Neural progenitor cell (in vitro differentiated cells): ENCODE measurements at regions not wholly inside any gene's neighbourhood (a gene's known extent, or its start where the extent isn't known, plus 50 kb on each side); places are given as distances from the start of the nearest gene placed in this dataset.

ENCODE experiments used
- DNase-seq: peaks from one replicate; pipeline ENCODE4 v3.0.0-alpha.2; 2016; ENCODE audit warnings: low spot score
- H2AFZ ChIP-seq: fragments of 200-600 bp; sonication (generic); replicated peaks from 2 replicates; pipeline ENCODE4 v1.6.1; 2016; ENCODE audit warnings: antibody characterized with exemption
- H3F3A ChIP-seq: fragments of 200-600 bp; sonication (generic); 2 replicates; pipeline ENCODE4 v1.6.1; 2016; ENCODE audit warnings: antibody characterized with exemption, low read depth
- H3K27ac ChIP-seq: fragments of 200-600 bp; sonication (generic); 2 replicates; pipeline ENCODE4 v1.5.1; 2016; ENCODE audit warnings: mild to moderate bottlenecking
- H3K27me3 ChIP-seq: fragments of 200-600 bp; sonication (generic); 2 replicates; pipeline ENCODE4 v1.6.1; 2016; ENCODE audit warnings: mild to moderate bottlenecking, moderate library complexity
- H3K36me3 ChIP-seq: fragments of 200-600 bp; sonication (generic); 2 replicates; pipeline ENCODE4 v1.5.1; 2016
- H3K4me1 ChIP-seq: fragments of 200-600 bp; sonication (generic); 2 replicates; pipeline ENCODE4 v1.6.1; 2016; ENCODE audit warnings: mixed run types
- H3K4me2 ChIP-seq: fragments of 200-600 bp; sonication (generic); 2 replicates; pipeline ENCODE4 v1.6.1; 2016
- H3K4me3 ChIP-seq: fragments of 200-600 bp; sonication (generic); 2 replicates; pipeline ENCODE4 v1.5.1; 2016
- H3K79me2 ChIP-seq: fragments of 200-600 bp; sonication (generic); 2 replicates; pipeline ENCODE4 v1.6.1; 2016; ENCODE audit warnings: low read depth
- H3K9ac ChIP-seq: fragments of 200-600 bp; sonication (generic); 2 replicates; pipeline ENCODE4 v1.6.1; 2016
- H3K9me3 ChIP-seq: fragments of 200-600 bp; sonication (generic); 2 replicates; pipeline ENCODE4 v1.5.1; 2016; ENCODE audit warnings: low read depth
- H4K20me1 ChIP-seq: fragments of 200-600 bp; sonication (generic); 2 replicates; pipeline ENCODE4 v1.6.1; 2016; ENCODE audit warnings: low read depth
- H3K27ac Mint-ChIP-seq: 3 replicates; pipeline ENCODE4 v1.8.0; 2021; ENCODE audit warnings: mixed read lengths
- H3K27me3 Mint-ChIP-seq: 2 replicates; pipeline ENCODE4 v1.8.0; 2022; ENCODE audit warnings: low read depth, mild to moderate bottlenecking, inconsistent platforms, moderate library complexity, mixed read lengths; ENCODE audit not compliant: insufficient read depth
- H3K36me3 Mint-ChIP-seq: 3 replicates; pipeline ENCODE4 v1.8.0; 2021; ENCODE audit warnings: mixed read lengths
- H3K4me1 Mint-ChIP-seq: 3 replicates; pipeline ENCODE4 v1.8.0; 2021; ENCODE audit warnings: mixed read lengths
- H3K4me3 Mint-ChIP-seq: 3 replicates; pipeline ENCODE4 v1.8.0; 2021; ENCODE audit warnings: mild to moderate bottlenecking, moderate library complexity, mixed read lengths
- H3K9me3 Mint-ChIP-seq: 3 replicates; pipeline ENCODE4 v1.8.0; 2020; ENCODE audit warnings: mixed read lengths
- EZH2 ChIP-seq: fragments of 200-600 bp; sonication (generic); IDR thresholded peaks from 2 replicates; pipeline ENCODE4 v1.6.1; 2017; ENCODE audit warnings: antibody characterized with exemption, mild to moderate bottlenecking, moderate library complexity
- EZH2phosphoT487 ChIP-seq: fragments of 200-600 bp; sonication (generic); IDR thresholded peaks from 2 replicates; pipeline ENCODE4 v1.6.1; 2017; ENCODE audit warnings: antibody characterized with exemption
- TF ChIP-seq, protein P1 (sequence below): fragments of 200-600 bp; sonication (generic); IDR thresholded peaks from 2 replicates; pipeline ENCODE4 v1.5.1; 2017; ENCODE audit warnings: antibody characterized with exemption, mild to moderate bottlenecking

DNA sequence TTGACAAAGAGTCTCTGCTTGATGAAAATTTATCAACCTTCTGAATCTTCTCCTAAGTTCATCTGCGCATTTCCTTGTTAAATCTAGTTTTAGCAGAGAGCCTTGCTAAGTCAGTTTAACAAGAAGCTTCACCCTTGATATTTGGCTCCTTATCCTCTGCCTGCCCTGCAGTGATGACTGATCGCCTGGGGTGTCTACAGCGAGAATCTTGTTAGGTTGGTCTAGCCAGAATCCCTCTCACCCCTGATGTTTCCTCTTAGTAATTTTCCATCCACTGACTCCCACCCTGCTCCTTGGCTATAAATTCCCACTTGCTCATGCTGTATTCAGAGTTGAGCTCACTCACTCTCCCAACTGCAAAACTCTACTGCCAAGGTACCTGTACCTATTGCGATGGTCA is 114.1 kb downstream of the TENT5A start:
- no peaks in the 10 kb centered on the region for H3K79me2 ChIP-seq
- Mint-ChIP-seq H3K36me3 (no peaks in the 10 kb centered on the region), H3K27me3 (no peaks in the 10 kb centered on the region), H3K4me1 (peaks cover 14% of the 10 kb centered on the region), H3K4me3 (no peak overlapping the region), H3K27ac (no peak overlapping the region), H3K9me3 (peaks cover 6% of the 10 kb centered on the region)
- no peak overlapping the region for H3K4me2 ChIP-seq
- no peaks in the 10 kb centered on the region for H3F3A ChIP-seq
- H4K20me1 ChIP-seq = no peaks in the 10 kb centered on the region
- H3K4me1 ChIP-seq = no peaks in the 10 kb centered on the region
- no peak overlapping the region for H3K9ac ChIP-seq
- no peaks in the 10 kb centered on the region for H3K36me3 ChIP-seq
- TF ChIP-seq EZH2phosphoT487 = no peak
- TF ChIP-seq, protein P1, sequence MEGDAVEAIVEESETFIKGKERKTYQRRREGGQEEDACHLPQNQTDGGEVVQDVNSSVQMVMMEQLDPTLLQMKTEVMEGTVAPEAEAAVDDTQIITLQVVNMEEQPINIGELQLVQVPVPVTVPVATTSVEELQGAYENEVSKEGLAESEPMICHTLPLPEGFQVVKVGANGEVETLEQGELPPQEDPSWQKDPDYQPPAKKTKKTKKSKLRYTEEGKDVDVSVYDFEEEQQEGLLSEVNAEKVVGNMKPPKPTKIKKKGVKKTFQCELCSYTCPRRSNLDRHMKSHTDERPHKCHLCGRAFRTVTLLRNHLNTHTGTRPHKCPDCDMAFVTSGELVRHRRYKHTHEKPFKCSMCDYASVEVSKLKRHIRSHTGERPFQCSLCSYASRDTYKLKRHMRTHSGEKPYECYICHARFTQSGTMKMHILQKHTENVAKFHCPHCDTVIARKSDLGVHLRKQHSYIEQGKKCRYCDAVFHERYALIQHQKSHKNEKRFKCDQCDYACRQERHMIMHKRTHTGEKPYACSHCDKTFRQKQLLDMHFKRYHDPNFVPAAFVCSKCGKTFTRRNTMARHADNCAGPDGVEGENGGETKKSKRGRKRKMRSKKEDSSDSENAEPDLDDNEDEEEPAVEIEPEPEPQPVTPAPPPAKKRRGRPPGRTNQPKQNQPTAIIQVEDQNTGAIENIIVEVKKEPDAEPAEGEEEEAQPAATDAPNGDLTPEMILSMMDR = no peak
- no peak for TF ChIP-seq EZH2
- no peak overlapping the region for H3K27ac ChIP-seq
- H3K4me3 ChIP-seq = no peak overlapping the region
- no peak overlapping the region for H2AFZ ChIP-seq
- no peak for DNase-seq
- H3K27me3 ChIP-seq = no peaks in the 10 kb centered on the region
- H3K9me3 ChIP-seq = no peaks in the 10 kb centered on the region

DNA sequence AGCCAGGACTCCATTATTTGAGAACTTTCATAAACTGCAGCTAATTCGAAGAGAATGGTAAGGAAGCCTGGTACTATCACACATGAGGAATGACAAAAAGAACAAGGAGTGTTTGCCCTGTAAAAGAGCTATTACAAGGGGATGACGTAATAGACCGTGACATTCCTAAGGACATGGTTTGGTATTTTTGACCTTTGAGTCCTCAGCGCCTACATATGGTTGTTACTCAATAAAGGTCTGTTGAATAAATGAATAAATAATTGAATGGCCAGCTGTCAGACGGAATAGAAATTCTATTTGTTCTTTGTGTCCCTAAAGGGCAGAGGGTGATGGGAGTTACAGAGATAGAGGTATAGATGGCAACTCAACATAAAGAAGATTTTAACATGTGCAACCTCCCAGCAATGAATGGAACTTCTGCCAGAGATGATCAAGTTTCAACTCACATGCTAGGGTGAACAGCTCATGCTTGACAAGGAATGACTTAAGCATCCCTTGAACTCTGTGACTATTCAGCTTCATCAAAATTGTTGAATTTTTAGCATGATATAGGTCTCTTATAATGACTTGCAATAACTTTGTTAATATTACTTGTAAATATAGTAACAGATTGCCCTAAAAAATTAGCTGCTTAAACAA is 115.4 kb downstream of the TENT5A start:
- peaks cover 10% of the 10 kb centered on the region for H3K9me3 Mint-ChIP-seq
- Histone ChIP-seq H3K27me3 (no peaks in the 10 kb centered on the region), H3K4me2 (no peak overlapping the region), H3K79me2 (no peaks in the 10 kb centered on the region), H3K9ac (no peak overlapping the region), H4K20me1 (no peaks in the 10 kb centered on the region), H3K4me1 (no peaks in the 10 kb centered on the region), H3K27ac (no peak overlapping the region), H3F3A (no peaks in the 10 kb centered on the region), H3K36me3 (no peaks in the 10 kb centered on the region), H3K4me3 (no peak overlapping the region), H3K9me3 (no peaks in the 10 kb centered on the region), H2AFZ (no peak overlapping the region)
- H3K4me1 Mint-ChIP-seq = peaks cover 11% of the 10 kb centered on the region
- peaks cover 2% of the 10 kb centered on the region for H3K27me3 Mint-ChIP-seq
- no peak for TF ChIP-seq EZH2phosphoT487
- TF ChIP-seq, protein P1 = no peak
- TF ChIP-seq EZH2 = no peak
- H3K27ac Mint-ChIP-seq = no peak overlapping the region
- no peaks in the 10 kb centered on the region for H3K36me3 Mint-ChIP-seq
- DNase-seq = no peak
- H3K4me3 Mint-ChIP-seq = no peak overlapping the region

DNA sequence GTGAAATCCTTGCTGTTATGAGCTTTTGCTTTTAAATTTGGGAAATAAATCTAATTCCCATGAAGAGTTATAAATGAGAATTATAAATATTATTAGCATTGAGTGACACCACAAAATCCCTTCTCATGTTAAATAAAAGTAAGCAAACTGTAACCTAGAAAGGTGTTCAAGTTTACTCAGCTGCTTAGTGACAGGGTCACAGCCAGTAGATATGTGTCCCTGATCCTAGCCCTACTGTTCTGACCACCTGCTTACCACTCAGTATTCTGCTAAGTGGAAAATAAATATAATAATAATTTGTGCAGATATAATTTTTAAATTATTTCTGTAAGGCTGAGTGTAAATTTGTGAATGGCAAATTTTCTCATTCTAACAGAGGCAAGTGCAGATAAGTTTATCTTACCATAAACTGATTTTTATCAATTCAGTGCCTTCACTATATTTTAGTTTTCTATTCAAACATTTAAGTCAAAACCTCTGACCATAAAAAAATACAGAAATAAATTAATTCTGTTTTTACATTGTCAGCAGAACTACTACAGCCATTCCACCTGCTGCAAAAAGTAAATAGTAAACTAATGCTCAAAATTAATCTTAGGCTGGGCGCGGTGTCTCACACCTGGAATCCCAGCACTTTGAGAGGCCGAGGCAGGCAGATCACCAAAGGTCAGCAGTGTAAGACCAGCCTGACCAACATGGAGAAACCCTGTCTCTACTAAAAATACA is 118.2 kb downstream of the TENT5A start:
- no peaks in the 10 kb centered on the region for H3K4me1 ChIP-seq
- no peaks in the 10 kb centered on the region for H3K36me3 ChIP-seq
- H3K27me3 ChIP-seq = no peaks in the 10 kb centered on the region
- no peak overlapping the region for H3K9ac ChIP-seq
- peaks cover 4% of the 10 kb centered on the region for H3K9me3 ChIP-seq
- H3K4me1 Mint-ChIP-seq = peaks cover 10% of the 10 kb centered on the region
- peaks cover 16% of the 10 kb centered on the region for H3K9me3 Mint-ChIP-seq
- no peak overlapping the region for H3K27ac Mint-ChIP-seq
- no peaks in the 10 kb centered on the region for H3K36me3 Mint-ChIP-seq
- peaks cover 2% of the 10 kb centered on the region for H3K27me3 Mint-ChIP-seq
- no peak overlapping the region for H3K4me3 ChIP-seq
- no peak overlapping the region for H2AFZ ChIP-seq
- H3K4me3 Mint-ChIP-seq = no peak overlapping the region
- no peaks in the 10 kb centered on the region for H4K20me1 ChIP-seq
- no peak overlapping the region for H3K27ac ChIP-seq
- no peak for DNase-seq
- no peaks in the 10 kb centered on the region for H3F3A ChIP-seq
- no peak overlapping the region for H3K4me2 ChIP-seq
- no peaks in the 10 kb centered on the region for H3K79me2 ChIP-seq
- TF ChIP-seq, protein P1 = no peak
- TF ChIP-seq EZH2phosphoT487 (no peak), EZH2 (no peak)
